GM21390 (cell line): ENCODE measurements at regions not wholly inside any gene's neighbourhood (a gene's known extent, or its start where the extent isn't known, plus 50 kb on each side); places are given as distances from the start of the nearest gene placed in this dataset.

Source experiments
- ATAC-seq: cut with Tn5 transposase; IDR thresholded peaks from one replicate; pipeline ENCODE4 v1.9.1; 2021; ENCODE audit not compliant: unreplicated experiment

DNA sequence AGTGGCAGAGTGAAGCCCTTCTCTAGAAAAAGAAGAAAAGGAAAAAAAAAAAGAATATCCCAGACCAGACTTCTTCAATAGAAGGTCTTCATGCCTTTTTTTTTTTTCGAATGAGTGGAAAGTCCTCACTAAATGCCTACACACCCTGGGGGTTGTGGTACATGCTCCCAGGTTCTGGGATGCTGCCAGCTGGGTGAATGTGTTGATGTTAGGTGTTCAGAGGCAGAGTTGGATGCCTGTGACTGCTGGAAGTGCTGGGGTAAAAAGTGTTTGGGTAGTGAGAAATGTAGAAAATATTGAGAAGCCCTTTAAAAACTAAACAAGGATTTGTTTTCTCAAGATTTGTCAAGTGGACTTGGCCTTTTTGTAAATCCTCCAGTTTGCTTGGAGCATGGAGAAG lies 318.6 kb downstream of the SLC4A3 start:
- no peak for ATAC-seq

- no peak for ATAC-seq
Observed at GRCh38 chr2:219946529-219946928, 319.1 kb downstream of the SLC4A3 start.

DNA sequence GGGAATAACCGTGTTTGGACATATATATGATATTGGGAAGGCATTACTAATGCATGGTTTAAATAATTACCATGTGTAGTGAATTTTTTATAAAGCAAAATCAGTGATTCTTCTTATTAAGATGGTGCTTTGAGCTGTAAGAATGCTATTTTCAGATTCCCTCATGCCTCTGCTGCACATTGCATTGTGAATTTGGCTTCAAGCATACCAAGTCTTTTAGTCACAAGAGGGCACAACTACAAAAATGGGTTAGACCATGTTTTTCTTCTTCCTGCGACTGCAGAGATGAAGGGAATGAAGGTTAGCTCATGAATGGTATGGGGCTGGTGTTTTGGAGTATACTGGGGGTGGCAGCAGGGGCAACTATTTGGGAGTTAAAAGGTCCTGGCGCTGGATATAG lies 320.1 kb downstream of the SLC4A3 start:
- no peak for ATAC-seq

- no peak for ATAC-seq
Observed at GRCh38 chr2:219949053-219949452, 321.6 kb downstream of the SLC4A3 start.

DNA sequence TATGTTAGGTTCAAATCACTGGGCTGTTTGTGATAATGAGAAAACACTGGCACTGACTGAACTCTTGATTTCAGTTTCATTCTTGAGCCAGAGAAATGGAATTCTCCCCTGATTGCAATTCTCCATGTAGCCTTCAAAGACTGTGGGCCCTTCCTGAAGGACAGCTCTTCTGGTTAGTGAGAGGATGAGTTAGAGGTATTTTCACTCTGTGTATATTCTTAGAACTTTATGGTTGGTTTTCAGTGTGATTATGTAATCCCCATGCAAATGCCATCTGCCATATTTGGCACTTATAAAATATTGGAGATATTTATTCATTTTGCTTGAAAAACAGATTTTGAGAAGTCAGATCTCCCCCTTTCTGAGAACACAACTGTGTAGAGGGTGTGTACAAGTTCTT lies 323.7 kb downstream of the SLC4A3 start:
- ATAC-seq: no peak

DNA sequence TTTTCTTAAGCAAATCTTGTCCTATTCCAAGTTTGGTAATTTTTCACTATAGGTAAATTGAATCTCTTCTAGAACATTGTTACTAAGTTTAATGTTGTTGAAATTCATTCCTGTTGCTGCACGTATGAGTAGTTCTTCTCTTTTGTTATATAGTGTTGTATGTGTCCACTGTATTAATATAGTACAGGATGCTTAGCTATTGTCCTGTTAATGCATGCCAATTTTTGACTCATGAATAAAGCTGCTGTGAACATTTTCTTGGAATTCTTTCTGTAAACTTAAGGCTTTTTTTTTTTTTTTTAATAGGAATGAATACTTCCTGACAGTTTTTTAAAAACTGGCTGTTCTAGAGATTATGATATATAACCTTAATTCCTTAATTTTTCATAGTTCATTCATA lies 326.9 kb downstream of the SLC4A3 start:
- ATAC-seq: no peak

DNA sequence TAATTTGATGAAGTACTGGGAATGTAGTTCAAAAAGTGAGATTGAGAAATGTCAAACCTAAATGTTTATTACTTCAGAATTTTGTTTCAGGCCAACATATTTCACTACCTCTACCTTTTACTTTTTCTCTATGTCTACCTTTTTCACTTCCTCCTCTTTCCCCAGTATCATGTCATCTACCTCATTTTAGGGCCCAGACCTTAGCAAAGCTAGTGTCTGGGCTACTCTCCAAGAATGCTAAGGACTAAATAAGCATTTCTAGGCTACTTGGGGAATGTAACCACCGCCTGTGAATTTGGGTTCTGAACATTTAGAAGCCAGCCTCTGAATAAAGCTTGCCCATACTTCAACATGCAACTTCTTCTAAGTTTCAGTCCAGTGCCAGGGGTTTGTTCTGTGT lies 330.4 kb downstream of the SLC4A3 start:
- ATAC-seq: no peak

- no peak for ATAC-seq
Observed at GRCh38 chr2:219958941-219959340, 331.5 kb downstream of the SLC4A3 start.

- ATAC-seq: no peak
Observed at GRCh38 chr2:219959471-219959870, 332.0 kb downstream of the SLC4A3 start.

DNA sequence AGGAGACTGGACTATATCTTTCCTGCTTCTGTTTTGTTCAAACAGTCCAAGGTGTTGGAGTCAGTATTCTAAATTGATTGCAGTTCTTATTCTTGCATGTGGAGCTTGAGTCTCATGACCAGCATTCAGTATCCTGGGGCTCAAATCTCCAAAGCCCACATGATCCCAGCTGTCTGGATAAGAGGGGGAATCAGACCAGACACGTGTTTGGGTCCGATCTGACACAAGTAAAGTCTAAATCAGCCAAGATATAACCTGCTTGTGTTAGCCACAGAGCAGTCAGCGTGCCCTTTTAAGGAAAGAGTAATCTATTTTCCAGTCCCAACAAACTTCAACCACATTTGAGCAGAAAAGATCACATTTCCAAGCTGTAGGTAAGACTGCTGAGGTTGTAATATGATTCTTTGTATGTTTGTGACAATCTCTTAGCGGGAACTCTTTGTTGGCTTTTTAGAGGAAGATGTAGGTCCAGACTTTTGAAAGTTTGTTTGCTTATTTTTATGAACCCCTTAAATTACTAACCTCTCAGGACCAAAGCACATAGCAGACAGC lies 334.6 kb downstream of the SLC4A3 start:
- no peak for ATAC-seq

- ATAC-seq: no peak
Observed at GRCh38 chr2:219962801-219963200, 335.4 kb downstream of the SLC4A3 start.

GRCh38 chr2:219965287-219966194 lies 338.1 kb downstream of the SLC4A3 start:
- no peak for ATAC-seq

DNA sequence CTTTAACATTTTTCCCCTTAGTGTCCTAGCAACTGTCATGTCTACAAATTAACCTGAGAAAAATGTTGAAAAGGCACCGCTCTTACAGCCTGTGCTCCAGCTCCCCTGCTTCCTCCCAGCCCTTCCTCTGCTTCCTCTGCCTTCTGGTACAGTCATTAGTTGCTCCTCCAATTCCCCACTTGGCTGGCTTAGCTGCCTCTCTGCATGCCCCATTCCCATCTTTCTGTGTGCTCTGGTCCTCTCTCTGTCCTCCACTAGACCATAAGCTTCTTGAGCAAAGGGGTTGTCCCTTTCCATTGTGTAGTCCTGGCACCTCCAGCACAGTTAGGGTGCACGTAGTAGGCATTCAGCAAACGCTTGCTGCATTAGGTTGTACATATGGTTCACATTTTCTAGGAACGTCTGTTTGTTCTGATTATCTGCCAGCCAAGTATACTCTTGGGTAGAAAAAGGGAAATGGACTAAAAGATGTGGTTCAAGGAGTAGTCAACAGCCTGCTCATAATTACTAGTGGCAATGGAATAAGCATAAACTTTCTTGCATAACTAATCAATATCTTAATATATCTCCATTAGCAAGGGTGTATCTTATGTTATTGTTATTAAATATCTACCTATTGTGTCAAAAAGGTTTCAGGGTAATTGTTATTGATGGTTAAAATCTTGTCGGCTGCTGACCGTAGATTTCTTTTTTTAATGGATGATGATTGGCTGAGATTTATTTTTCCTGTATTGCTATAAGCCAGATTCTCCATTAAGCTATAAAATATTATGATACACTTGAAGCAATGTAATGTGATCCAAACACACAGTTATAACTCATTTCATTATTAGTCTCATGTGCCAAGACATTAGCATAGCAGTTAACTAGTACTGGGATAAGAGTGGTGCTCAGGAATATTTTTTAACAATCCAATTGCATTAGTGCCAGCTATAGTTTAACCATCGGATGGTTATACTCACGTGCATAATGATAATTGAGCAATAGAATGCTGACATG lies 340.1 kb downstream of the SLC4A3 start:
- ATAC-seq: no peak

- no peak for ATAC-seq
Observed at GRCh38 chr2:219968685-219969345, 341.4 kb downstream of the SLC4A3 start.

GRCh38 chr2:219969508-219969907 lies 342.1 kb downstream of the SLC4A3 start:
- ATAC-seq: no peak

DNA sequence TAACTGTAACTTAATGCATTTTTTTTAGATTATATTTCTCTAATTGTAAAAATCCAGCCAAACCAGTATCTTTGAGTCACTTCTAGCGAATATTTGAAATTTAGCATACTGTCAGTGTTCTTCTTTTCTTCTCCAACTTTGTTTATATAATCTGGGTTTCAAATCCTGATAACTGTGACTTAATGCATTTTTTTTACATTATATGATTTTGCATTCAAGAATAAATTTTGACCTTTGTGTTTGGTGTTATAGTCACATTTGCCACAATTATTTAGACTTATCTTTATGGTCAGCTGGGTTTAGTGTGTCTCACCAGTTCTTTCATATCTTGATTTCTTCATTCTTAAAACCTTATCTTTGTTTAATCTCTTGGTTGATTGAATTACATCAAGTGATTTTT lies 345.7 kb downstream of the SLC4A3 start:
- no peak for ATAC-seq

- no peak for ATAC-seq
Observed at GRCh38 chr2:219976871-219977270, 349.4 kb downstream of the SLC4A3 start.

- ATAC-seq: no peak
Observed at GRCh38 chr2:219980638-219981037, 353.2 kb downstream of the SLC4A3 start.

DNA sequence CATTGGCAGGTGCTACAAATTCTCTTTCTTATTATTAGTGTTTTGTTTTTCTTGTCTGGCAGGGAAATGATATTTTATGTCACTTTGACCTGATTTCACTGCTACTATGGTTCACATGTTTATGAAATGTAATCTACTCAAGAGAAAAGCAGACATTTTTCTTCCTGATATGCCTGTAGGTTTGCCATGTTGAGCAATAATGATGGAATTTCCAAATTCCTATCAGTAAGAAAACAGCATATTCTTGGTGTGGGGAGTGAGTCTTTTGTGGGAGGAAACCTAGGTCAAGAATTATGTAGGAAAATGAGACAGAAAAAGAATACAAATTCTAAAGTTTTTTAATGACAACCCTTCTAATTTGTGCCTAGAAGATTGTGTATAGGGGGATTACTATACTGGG lies 356.4 kb downstream of the SLC4A3 start:
- no peak for ATAC-seq

DNA sequence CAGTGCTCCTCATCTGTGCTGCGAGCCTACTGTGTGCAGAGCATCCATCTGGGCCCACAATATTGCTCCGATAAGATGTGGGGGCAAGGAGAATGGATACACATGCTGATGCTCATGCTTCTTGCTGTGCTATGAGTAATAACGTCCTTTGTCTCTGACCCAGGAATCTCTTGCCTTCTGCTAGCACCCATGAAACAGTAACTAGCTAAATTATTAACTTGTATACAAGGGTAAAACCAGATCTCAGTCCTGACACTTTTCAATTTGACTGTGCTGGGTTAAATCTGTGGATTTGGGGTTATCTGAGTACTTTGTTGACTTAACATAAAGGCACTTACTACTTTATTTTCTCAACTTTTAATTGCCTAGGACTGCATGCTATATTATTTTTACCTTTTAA lies 357.6 kb downstream of the SLC4A3 start:
- ATAC-seq: no peak

- ATAC-seq: no peak
Observed at GRCh38 chr2:219987830-219988229, 360.4 kb downstream of the SLC4A3 start.
